Right atrium auricular region (tissue), 2 donors: ENCODE measurements at regions not wholly inside any gene's neighbourhood (a gene's known extent, or its start where the extent isn't known, plus 50 kb on each side); places are given as distances from the start of the nearest gene placed in this dataset.

Source experiments
- DNase-seq: peaks from one replicate; pipeline ENCODE4 v3.0.0-alpha.2; 2019; ENCODE audit warnings: low spot score
- H3K27ac ChIP-seq, 2 donors: fragments of 200-600 bp; sonication (generic); 1 replicate in 1 of 2; 2 replicates in 1 of 2; pipeline ENCODE4 v1.5.1; 2016 to 2019
- H3K27me3 ChIP-seq, 2 donors: fragments of 200-600 bp; sonication (generic); one replicate each; pipeline versions ENCODE4 v1.5.1 to v1.6.0; 2017 to 2019
- H3K36me3 ChIP-seq: fragments of 200-600 bp; sonication (generic); one replicate; pipeline ENCODE4 v1.5.1; 2016
- H3K4me1 ChIP-seq, 2 donors: fragments of 200-600 bp; sonication (generic); one replicate each; pipeline versions ENCODE4 v1.5.1 to v1.6.0; 2017 to 2019
- H3K4me3 ChIP-seq, 2 donors: fragments of 200-600 bp; sonication (generic); 1 replicate in 1 of 2; 2 replicates in 1 of 2; pipeline ENCODE4 v1.5.1; 2017 to 2019; ENCODE audit warnings: mild to moderate bottlenecking in 1 of 2, moderate library complexity in 1 of 2
- H3K9me3 ChIP-seq, 2 donors: fragments of 200-600 bp; sonication (generic); one replicate each; pipeline ENCODE4 v1.5.1; 2019
- TF ChIP-seq, protein P1 (sequence below), 2 donors: fragments of 200-600 bp; sonication (generic); IDR thresholded peaks; one replicate each; pipeline ENCODE4 v1.5.1; 2019; ENCODE audit warnings: antibody characterized with exemption in 2 of 2

DNA sequence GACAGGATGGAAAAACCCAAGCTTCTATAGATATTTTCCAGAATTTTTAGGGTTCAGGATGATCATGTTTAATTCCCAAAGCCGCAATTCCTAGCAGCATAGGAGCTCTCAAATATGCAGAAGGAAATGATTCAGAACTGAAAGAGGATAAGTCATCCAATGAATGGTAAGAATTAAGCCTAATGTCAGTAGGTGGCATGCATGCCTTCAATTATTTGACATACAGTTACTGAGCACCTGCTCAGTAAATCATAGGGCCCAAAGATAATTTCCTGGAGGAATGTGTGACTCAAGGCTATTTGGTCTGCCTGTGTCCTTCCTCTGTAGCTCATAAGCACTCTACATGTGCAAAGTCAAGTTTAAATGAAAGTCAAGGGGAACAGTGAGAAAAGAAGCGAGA is 116.8 kb upstream of the SLC38A4 start:
- H3K36me3 ChIP-seq, result no peaks in the 10 kb centered on the region
- TF ChIP-seq, protein P1, sequence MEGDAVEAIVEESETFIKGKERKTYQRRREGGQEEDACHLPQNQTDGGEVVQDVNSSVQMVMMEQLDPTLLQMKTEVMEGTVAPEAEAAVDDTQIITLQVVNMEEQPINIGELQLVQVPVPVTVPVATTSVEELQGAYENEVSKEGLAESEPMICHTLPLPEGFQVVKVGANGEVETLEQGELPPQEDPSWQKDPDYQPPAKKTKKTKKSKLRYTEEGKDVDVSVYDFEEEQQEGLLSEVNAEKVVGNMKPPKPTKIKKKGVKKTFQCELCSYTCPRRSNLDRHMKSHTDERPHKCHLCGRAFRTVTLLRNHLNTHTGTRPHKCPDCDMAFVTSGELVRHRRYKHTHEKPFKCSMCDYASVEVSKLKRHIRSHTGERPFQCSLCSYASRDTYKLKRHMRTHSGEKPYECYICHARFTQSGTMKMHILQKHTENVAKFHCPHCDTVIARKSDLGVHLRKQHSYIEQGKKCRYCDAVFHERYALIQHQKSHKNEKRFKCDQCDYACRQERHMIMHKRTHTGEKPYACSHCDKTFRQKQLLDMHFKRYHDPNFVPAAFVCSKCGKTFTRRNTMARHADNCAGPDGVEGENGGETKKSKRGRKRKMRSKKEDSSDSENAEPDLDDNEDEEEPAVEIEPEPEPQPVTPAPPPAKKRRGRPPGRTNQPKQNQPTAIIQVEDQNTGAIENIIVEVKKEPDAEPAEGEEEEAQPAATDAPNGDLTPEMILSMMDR (IDR thresholded peaks at IDR 0.05), result no peak
- H3K9me3 ChIP-seq, result no peaks in the 10 kb centered on the region
- H3K27ac ChIP-seq, result no peak overlapping the region
- no peaks in the 10 kb centered on the region for H3K27me3 ChIP-seq
- DNase-seq, result no peak
- no peak overlapping the region for H3K4me3 ChIP-seq
- H3K4me1 ChIP-seq, result no peaks in the 10 kb centered on the region

DNA sequence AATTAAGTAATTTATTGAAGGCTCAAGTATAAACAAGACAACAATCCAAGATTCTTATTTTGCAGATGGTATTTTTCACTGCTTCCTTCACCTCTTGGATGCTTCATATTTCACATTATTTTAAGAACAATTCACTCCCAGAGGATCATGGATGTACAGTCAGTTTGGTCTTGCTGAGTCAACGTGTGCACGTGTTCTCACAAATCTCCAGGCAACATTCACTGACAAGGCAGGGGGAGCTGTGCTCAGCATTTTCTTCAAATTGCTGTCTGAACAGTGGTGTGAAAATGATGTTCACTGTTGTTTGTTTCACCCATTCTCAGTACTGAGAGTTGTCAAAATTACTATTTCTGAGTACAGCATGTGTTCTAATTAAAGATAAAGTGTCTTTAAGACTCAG is 118.3 kb upstream of the SLC38A4 start:
- H3K36me3 ChIP-seq, result no peaks in the 10 kb centered on the region
- no peaks in the 10 kb centered on the region for H3K4me1 ChIP-seq
- no peaks in the 10 kb centered on the region for H3K9me3 ChIP-seq
- no peak for DNase-seq
- H3K27me3 ChIP-seq, result no peaks in the 10 kb centered on the region
- no peak overlapping the region for H3K27ac ChIP-seq
- TF ChIP-seq, protein P1 (IDR thresholded peaks at IDR 0.05), result peak in 1 of 2 donors; percentile 50
- H3K4me3 ChIP-seq, result no peak overlapping the region

DNA sequence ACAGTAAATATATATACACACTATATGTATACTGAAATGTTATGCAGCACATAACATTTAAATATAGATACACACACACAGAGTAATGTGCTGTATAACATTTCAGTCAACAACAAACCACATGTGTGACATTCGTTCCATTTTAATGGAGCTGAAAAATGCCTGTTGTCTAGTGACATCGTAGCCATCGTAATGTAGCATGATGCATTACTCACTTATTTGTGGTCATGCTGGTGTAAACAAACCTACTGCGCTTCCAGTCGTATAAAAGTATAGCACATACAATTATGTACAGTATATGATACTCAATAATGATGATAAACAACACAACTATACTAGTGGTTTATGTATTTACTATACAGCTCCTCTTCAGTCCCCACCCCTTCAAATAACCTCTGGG is 119.0 kb upstream of the SLC38A4 start:
- DNase-seq, result no peak
- TF ChIP-seq, protein P1 (IDR thresholded peaks at IDR 0.05), result no peak
- H3K27ac ChIP-seq, result no peak overlapping the region

DNA sequence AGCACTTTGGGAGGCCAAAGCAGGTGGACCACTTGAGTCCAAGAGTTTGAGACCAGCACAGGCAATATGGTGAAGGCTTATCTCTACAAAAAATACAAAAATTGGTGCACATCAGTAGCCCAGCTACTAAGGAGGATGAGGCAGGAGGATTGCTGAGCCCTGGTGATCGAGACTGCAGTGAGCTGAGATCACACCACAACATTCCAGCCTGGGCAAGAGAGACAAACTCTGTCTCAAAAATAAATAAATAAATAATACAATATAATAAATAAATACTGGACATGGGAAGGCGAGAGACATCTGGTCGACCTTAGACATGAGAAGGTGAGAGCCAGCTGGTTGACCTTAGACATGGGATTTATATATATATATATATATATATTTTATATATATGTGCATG is 119.8 kb upstream of the SLC38A4 start:
- H3K4me3 ChIP-seq, result no peak overlapping the region
- H3K27me3 ChIP-seq, result no peaks in the 10 kb centered on the region
- no peaks in the 10 kb centered on the region for H3K9me3 ChIP-seq
- TF ChIP-seq, protein P1 (IDR thresholded peaks at IDR 0.05), result no peak
- H3K4me1 ChIP-seq, result no peaks in the 10 kb centered on the region
- H3K36me3 ChIP-seq, result no peaks in the 10 kb centered on the region
- no peak overlapping the region for H3K27ac ChIP-seq
- DNase-seq, result no peak

More for the DNA sequence above, 119.0 kb upstream of the SLC38A4 start:
- Histone ChIP-seq H3K36me3 (no peaks in the 10 kb centered on the region), H3K4me3 (no peak overlapping the region), H3K4me1 (no peaks in the 10 kb centered on the region), H3K9me3 (no peaks in the 10 kb centered on the region), H3K27me3 (no peaks in the 10 kb centered on the region)

DNA sequence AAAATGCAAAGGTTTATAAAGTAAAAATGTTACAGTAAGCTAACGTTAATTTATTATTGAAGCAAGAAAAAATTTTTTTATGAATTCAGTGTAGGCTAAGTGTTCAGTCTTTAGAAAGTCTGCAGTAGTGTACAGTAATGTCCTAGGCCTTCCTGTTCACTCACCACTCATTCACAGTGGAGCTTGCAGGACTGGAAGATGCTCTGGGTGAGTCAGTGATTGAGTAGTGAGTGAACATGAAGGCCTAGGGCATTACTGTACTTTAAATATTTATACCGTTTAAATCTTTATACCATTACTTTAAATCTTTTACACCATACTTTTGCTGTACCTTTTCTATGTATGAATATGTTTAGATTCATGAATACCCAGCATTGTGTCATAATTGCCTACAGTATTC is 120.3 kb upstream of the SLC38A4 start:
- TF ChIP-seq, protein P1 (IDR thresholded peaks at IDR 0.05), result no peak

DNA sequence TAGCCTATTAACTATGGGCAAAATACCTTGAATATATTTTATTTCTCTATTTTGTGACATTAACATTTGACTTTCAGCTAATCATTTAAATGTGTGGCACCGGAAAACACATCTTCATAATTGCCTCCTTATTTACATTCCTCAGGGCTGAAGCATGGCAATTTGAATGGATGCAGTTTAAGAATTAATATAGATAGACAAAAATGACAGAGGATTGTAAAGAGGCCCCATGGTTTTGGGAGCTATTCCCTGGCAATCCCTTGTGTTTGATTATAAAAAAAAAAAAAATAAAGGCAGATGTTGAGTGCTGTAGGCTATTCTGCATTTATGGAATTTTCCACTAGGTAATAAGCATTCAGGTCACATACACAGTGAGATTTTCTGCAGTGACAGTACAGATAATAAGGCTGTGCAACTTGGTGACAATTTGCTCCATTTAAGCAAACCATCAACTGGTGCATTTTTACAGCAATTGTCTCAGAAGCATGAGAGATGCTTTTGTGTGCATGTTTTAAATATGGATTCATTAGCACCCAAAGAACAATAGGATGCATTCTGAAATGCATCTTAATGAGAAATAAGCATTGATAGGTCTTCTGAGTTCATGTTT is 123.2 kb upstream of the SLC38A4 start:
- no peak overlapping the region for H3K4me3 ChIP-seq
- TF ChIP-seq, protein P1 (IDR thresholded peaks at IDR 0.05), result no peak
- DNase-seq, result no peak
- H3K9me3 ChIP-seq, result no peaks in the 10 kb centered on the region
- H3K27me3 ChIP-seq, result no peaks in the 10 kb centered on the region
- H3K27ac ChIP-seq, result no peak overlapping the region
- H3K36me3 ChIP-seq, result no peaks in the 10 kb centered on the region
- H3K4me1 ChIP-seq, result no peaks in the 10 kb centered on the region

More for the DNA sequence above, 120.3 kb upstream of the SLC38A4 start:
- no peaks in the 10 kb centered on the region for H3K36me3 ChIP-seq
- H3K27ac ChIP-seq, result no peak overlapping the region
- H3K27me3 ChIP-seq, result no peaks in the 10 kb centered on the region
- no peak overlapping the region for H3K4me3 ChIP-seq
- H3K9me3 ChIP-seq, result no peaks in the 10 kb centered on the region
- DNase-seq, result no peak
- no peaks in the 10 kb centered on the region for H3K4me1 ChIP-seq
